Stimulated activated CD4-positive, alpha-beta T cell treated with anti-CD3 and anti-CD28 coated beads, Interleukin-15, amount 100 ng/mL, for 48 hours (primary cell): ENCODE measurements at regions not wholly inside any gene's neighbourhood (a gene's known extent, or its start where the extent isn't known, plus 50 kb on each side); places are given as distances from the start of the nearest gene placed in this dataset.

Experiments
- DNase-seq, 2 donors: peaks; one replicate each; pipeline ENCODE4 v3.0.0-alpha.2; 2020; ENCODE audit warnings: low read depth in 2 of 2

- DNase-seq: no peak
Observed at GRCh38 chr2:217118559-217119284, 258.9 kb upstream of the TNP1 start.

DNA sequence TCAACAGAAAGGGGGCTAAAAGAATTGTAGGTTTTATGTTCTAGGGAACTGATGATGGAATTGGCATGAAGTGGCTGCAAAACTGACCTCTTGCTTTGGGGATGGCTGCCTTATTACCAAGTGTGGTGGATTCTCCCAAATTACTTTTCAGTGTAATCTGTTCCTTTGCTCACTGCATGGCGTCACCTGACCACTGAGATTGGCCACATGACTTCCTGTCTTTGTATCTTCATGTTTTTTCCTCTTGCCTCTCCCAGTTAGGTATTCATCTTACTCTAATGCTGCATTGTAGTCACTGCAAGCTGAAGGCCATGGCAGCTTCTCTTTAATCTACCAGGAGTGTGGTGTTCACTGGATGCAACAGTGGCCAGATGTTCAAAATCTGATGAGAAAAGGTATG is 257.7 kb upstream of the TNP1 start:
- DNase-seq: no peak

DNA sequence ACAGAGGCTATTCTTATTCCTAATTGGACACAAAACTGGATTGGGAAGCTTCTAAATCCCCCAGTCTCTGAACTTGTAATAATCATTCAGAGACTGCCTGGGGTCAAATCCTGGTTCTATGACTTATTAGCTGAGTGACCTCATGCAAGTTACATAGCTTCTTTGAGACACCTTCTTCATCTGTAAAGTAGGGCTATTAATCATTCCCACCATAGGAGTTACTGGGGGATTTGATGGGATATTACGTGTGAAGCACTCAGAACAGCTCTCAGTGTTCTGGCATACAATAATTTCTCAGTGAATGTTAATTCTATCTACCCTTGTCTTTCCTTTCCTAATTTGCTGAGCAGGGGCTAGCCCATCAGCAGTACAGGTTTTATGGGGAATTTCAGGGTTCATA is 256.7 kb upstream of the TNP1 start:
- DNase-seq: no peak

- DNase-seq: no peak
Observed at GRCh38 chr2:217114117-217114516, 254.3 kb upstream of the TNP1 start.

- no peak for DNase-seq
Observed at GRCh38 chr2:217113491-217113890, 253.6 kb upstream of the TNP1 start.

DNA sequence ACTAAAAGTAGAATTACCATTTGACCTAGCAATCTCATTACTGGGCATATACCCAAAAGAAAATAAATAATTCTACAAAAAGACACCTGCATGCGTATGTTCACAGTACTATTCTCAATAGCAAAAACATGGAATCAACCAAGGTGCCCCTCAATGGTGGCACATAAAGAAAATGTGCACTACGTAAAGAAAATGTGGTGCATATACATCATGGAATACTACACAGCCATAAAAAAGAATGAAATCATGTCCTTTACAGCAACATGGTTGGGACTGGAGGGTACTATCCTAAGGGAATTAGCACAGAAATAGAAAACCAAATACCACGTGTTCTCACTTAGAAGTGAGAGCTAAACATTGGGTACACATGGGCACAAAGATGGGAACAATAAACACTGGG is 250.7 kb upstream of the TNP1 start:
- no peak for DNase-seq

- no peak for DNase-seq
Observed at GRCh38 chr2:217108575-217109027, 248.7 kb upstream of the TNP1 start.

DNA sequence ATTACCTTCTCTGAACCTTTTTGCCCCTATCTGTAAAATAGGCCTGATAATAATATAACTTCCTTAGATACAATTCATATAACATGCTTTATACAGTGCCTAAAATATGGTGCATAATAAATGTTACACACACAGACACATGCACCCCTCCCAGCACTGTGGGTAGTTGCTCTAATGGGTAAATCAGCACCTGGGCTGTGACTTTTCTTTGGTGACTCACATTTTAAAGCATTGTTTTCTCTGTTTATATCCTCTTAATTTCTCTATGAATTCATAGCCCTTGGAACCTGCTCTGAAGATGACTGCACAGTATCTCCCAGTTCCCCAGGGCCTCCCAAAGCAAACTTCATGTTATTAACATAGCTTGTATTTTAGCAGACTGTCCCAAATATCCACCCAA is 248.2 kb upstream of the TNP1 start:
- no peak for DNase-seq

DNA sequence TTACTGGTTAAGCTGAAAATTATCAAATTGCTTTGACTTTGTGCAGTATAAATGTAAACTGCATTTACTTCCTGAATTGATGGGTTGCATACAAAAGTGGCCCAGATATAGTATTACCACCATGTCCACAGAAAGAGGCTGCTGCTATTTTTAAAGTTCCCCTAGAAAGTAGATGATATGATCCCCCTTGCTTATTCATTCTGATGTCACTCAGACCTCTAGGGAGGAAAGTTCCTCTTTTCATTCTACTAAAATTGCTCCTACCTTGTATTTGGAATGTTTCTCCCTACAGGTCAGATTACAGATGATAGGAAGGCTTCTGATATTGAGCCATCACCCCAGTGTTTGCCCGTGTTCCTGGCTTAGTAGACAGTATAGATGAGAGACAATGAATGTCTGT is 247.6 kb upstream of the TNP1 start:
- no peak for DNase-seq

DNA sequence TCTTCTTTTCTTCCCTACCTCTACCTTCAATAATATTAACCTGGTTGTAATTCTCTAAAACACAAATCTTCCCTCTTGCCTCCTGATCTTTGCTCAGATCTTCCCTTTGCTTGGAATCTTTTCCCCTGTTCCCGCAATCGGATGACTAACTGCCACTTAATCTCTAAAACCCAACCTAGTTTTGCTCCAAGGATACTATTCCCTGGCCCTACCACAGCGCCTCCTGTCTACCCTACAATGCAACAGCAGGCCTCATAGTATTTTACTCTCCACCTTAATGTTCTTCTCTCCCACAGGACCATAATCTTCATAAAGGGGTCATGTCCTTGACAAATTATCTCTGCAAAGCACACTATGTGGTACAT is 246.8 kb upstream of the TNP1 start:
- DNase-seq: no peak

DNA sequence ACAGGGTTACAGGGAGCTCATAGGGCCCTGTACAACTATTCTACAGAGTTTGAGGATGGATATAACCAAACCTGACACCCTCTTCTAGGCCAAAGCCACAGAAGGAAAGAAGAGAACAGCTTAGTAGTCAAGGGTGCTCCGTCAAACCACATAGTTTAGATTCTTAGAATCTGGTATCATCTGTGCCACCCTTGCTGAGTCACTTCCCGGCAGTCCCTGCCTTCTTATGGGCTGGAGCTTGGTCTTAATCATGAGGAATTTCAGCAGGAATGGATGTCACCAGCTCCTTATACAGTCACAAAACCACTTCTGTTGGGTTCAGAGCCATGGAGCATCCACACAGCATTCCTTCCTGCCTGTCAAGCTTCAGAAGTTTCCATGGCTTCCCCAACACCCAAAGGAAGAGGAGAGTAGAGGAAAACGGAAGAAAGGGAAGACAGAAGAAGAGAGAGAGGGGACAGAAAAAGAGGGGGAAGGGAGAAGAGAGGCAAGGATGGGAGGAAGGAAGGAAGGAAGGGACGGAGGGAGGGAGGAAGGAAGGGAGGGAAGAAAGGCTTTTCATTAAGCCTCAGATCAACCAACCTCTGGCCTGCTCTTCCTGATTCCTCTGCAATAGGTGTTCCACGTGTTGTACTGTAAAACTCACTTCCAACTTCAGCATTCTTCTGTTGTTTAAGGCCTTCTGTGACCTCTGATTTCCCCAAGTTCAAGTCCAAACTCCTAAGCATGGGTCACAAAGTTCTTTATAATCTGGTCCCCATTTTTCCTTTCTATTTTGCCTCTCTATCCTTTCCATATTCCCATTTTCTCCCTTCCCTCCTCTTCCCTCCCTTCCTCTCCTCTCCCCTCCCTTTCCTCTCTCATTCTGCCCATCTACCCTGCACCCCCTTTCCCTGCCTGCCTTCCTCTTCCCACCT is 246.1 kb upstream of the TNP1 start:
- DNase-seq: no peak

DNA sequence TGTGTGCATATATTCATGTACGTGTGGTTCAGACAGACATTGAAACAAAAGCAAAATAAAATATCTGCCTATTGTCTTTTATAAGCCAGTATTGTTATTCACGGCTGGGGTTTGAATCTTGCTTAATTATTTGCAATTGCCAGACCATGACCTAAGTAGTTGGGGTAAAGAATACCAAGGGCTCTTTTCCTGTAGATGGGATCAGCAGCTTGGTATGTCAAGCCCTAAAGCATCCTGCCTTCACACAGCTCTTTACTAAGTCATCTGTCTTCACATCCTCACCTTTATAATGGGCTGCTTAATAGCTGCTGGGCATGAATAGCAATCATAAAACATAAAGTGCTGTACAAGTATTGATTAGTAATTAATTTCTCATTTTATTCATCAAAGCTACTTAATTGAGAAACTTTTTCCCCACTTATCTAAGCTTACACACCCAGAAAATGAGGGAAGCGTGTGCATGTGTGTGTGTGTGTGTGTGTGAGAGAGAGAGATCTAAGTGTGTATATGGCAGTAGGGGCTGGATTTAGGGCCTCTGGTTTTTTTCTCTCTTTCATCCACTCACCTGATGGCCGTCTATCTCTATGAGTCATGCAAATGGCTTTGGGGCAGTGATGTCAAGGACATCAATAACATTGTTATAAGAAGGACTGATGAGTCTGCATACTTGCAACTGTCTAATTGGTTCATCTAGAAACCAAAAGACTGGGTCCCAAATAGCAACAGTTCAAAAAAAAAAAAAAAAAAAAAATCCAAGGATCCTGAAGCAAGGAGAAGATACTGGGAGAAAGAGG is 244.1 kb upstream of the TNP1 start:
- no peak for DNase-seq

DNA sequence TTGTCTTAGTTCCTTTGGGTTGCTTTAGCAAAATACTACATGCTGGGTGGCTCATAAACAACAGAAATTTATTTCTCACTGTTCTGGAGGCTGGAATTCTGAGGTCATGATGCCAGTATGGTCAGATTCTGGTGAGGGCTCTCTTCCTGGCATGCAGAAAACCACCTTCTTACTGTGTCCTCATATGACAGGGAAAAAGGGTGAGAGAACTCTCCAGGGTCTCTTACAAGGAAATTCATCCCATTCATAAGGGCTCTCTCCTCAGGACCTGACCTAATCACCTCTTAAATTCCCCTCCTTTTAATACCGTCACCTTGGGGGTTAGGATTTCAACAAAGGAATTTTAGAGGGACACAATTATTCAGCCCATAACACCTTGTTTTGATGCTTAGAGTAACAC is 243.1 kb upstream of the TNP1 start:
- no peak for DNase-seq

GRCh38 chr2:217101972-217102371 is 242.1 kb upstream of the TNP1 start:
- DNase-seq: no peak

DNA sequence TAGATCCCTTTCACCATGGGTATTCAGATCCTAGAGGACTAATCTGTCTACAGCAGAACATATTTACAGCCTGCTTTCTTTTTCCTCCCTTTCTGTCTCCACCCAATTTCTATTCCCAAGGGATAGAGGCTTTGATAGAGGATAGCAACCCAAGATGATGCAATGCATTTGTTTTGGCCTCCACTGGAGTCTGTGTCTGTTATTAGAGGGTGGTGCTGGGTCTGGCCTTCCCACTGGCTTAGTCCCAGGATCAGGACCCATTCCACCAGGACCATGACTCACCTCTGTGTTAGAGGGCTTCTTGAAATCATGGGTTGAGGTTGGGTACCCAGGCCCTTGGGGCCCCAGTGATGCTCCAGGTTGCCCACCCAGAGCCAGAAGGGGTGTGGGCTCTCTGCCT is 239.7 kb upstream of the TNP1 start:
- DNase-seq: no peak

DNA sequence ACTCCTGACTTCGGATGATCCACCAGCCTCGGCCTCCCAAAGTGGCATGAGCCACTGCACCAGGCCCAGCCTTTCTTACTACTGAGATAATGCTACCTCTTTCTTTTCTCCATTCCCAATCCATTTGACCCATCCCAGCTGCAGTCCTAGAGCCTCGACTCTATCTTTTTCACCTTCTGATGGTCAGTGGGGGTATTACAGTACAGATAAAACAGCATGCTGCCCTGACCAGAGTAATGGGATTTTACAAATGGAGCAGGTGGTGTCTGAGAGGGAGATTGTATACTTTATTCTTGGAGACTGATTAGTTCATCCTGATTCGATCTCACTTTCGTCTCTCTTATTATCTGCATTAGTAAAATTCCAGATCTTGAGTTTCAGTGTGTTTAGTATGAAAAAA is 238.6 kb upstream of the TNP1 start:
- no peak for DNase-seq

DNA sequence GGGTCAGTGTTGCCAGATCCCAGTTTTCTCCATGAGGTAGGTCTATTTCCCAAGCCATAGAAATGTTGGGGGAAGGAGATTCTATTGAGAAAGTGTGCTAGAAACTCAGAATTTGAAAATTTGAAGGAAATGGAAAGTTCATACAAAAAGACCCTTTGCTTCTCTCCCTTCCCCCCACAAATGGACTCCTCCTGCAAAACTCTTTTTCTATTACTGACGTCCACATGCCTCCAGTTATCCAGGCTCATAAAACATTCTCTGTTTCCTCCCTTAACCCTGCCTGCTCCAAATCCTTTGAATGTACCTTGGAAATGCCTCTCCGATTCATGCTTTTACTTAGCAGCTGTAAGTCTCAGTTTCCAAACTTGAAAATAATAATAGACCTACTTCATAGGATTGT is 237.5 kb upstream of the TNP1 start:
- DNase-seq: no peak

- no peak for DNase-seq
Observed at GRCh38 chr2:217096474-217097225, 236.8 kb upstream of the TNP1 start.

DNA sequence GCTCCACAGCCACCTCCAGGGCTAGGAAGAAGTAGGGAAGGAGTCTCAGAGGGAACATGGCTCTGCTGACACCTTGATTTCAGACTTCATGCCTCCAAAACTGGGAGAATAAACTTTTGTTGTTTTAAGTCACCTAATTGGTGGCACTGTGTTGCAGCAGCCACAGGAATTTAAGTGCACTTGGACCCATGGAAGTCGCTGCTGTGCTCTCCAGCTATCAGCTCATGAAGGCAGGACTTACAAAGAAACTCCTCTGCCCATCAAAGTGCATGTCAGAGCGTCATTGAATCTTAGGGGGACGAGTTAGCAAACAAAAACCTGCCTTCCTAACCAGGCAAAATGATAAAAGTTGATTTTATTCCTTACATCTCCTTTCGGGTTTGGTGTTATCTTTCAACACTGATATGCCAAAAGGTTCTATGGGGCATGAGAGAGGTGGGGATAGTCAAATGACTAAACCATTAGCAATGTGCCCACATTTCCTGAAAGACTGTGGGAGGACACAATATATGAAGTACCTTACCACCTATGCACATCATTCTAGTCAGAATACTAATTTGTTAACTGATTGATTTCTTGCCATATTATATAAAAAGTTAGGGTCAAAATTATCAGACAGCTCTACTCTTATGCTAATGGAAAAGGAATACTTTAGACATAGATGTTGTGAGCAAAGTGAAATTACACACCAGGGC is 235.8 kb upstream of the TNP1 start:
- no peak for DNase-seq

- no peak for DNase-seq
Observed at GRCh38 chr2:217092710-217093379, 233.0 kb upstream of the TNP1 start.

DNA sequence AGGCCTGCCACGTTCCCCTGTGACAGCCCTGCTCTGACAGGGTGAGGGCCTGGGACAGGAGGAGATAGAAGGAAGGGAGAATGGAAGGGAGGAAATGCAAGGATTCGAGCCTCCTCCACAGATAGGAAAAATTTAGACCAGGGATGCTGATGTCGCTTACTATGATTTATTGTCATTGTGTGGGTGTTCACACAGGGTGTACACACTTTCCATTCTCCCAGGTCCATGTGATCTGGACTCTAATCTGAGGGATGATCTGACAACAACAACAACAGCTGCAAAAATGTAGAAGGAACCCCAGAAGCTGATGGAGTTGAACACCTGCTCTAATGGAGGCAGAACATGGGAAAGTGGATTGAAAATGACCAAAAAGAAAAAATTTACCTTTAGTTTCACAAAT is 231.7 kb upstream of the TNP1 start:
- DNase-seq: no peak
